GM21390 (cell line): ENCODE measurements at regions not wholly inside any gene's neighbourhood (a gene's known extent, or its start where the extent isn't known, plus 50 kb on each side); places are given as distances from the start of the nearest gene placed in this dataset.

Experiments used
- ATAC-seq: cut with Tn5 transposase; IDR thresholded peaks from one replicate; pipeline ENCODE4 v1.9.1; 2021; ENCODE audit not compliant: unreplicated experiment

DNA sequence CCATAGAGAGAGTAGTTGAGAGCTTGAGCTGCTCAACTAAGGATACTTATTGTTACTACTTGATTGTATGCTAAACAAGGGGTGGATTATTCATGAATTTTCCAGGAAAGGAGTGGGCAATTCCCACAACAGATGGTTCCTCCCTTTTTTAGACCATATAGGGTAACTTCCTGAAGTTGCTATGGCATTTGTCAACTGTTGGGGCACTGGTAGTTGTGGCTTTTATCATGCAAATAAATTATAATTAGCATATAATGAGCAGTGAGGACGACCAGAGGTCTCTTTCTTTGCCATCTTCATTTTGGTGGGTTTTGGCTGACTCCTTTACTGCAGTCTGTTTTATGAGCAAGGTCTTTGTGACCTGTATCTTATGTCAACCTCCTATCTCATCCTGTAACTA, 1403.5 kb upstream of the PABPC4L start:
- ATAC-seq = no peak

- ATAC-seq = no peak
Observed at GRCh38 chr4:135604531-135604930, 1402.9 kb upstream of the PABPC4L start.

DNA sequence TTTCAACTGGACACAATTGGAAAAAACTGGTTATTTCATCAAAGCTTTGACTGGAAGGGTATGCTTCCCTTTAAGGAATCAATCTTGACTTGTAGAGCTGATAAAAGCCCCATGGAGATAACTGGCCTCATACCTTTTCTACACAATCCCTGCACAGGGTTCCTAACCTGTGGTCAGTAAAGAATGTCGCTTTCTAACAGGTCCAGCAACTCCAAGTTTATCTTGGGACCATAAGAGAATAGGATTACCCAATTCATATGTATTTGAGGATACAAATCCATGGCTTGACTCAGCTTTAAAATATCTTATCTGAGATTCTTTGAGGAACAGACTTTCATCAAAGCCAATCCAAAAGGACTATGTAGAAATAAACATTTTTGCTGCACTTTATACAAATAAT, 1399.8 kb upstream of the PABPC4L start:
- no peak for ATAC-seq

DNA sequence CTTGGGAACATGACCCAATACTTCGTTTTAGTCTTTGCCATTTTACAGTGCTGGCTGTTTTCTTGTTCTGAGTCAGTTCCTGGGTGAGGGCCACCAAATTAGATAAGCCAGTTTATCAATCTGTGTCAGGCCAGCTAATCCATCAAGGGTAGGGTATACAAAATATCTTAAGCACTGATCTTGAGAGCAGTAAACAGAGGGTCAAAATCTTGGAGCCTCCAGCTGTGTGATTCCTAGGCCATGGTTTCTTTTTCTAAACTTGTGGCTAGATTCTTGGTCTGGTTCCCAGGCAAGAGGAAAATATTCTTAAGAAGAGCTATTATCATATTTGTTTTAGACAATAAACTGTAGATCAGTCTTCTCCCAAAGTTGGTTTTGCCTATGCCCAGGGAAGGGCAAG, 1396.6 kb upstream of the PABPC4L start:
- no peak for ATAC-seq

- ATAC-seq = no peak
Observed at GRCh38 chr4:135594521-135594920, 1392.9 kb upstream of the PABPC4L start.

GRCh38 chr4:135575041-135575440, 1373.5 kb upstream of the PABPC4L start:
- no peak for ATAC-seq

- no peak for ATAC-seq
Observed at GRCh38 chr4:135573251-135573650, 1371.7 kb upstream of the PABPC4L start.

DNA sequence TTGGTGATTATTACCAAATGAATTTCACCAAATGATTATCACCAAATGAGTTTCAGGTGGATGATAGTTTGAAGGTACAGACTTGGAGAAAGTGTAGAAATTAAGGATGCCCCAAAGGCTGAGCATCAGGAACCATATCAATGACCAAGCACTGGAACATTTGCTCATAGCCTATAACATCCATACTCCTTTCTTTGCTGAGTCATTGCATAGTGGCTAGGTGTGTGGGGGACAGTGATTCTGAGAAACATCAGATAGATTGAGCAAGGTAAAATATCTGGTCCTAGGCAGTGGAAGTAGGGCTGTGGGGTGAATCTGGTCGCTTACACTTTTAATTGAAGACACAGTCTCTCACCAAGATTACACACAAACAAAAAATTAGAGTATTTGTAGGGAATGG, 1362.5 kb upstream of the PABPC4L start:
- ATAC-seq = no peak

DNA sequence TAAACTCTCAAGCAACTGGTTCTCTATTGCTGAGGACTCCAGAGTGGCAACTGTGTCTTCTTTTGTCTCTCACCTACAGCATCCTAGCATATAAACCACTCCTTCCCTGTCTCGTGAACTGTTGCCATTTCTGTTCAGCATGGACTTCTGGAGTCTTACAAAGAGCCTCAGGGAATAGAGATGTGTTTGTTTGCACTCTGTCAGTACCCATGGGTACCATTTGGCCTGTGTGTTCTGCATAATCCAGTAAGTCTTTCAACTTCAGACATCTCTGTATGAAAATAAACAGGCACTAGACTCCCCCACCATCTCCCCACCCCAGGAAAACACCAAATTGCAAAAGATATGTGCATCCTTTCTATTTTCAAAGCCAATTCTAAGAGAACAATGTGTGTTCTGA, 1351.6 kb upstream of the PABPC4L start:
- ATAC-seq = no peak

DNA sequence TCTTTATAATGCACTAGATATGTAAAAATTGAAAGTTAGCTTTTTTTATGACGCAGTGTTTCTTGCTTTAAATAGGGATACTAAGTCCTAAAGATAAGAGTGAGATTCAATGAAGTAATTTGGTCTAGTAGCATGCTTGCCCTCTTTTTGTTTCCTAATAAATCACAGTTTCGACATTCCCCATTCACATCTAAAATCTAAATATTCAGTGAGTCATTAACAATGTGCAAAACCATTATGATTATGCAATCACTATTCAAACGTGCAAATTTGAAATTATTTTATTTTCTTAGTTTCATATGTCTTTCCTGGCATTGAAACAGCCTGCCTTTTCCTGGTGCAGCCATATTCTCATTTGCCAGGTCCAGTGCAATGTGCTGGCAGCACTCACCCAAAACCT, 1350.5 kb upstream of the PABPC4L start:
- no peak for ATAC-seq

GRCh38 chr4:135548711-135549110, 1347.1 kb upstream of the PABPC4L start:
- ATAC-seq = no peak

DNA sequence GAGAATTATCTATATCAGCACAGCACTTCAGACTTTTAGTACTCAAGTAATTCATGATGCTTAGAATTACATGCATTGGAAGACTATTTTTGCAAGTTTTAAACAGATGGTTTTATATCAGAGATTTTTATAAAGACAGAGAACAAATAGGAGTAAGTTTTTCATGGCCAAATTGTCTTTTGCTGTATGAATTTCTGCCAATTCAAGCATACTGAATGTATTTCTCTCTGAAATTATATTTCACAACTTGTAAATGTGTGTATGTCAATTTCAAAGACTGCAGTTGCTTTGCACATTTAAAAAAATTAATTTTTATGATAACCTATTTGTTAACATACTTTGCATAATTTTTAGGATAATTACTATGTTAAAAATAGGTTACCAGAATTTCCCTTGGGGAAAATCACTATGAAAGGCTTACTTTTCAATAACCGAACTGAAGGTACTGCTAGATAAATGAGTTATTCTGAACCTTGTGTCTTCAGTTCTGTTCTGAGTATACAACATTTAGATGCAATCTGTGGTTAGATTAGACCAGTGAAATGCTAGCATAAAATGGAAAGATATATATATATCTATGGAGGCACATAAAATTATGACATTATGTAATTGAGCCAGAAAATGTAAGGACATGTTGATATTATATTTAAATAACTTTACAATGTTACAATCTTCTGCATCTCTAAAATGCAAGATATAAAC, 1344.2 kb upstream of the PABPC4L start:
- no peak for ATAC-seq

GRCh38 chr4:135538698-135539097, 1337.1 kb upstream of the PABPC4L start:
- ATAC-seq = no peak

GRCh38 chr4:135533053-135533452, 1331.5 kb upstream of the PABPC4L start:
- no peak for ATAC-seq

DNA sequence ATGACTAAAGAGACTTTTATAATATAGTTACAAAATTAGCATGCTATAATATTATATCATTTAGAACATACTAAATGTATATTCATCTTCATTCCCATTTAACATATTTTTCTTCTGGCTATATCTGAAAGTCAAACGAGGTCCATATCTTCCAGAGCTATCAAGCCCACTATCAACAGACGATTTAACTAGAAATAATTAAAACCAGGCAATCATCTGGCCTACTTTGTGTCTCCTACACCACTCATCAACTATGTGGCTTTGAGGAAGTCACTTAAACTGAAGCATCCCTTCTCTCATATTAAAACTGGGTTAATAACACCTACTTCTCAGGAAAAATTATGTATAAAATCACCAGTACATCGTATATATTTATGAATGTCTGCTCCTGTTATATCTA, 1330.5 kb upstream of the PABPC4L start:
- ATAC-seq = no peak

- ATAC-seq = no peak
Observed at GRCh38 chr4:135515295-135515694, 1313.7 kb upstream of the PABPC4L start.

DNA sequence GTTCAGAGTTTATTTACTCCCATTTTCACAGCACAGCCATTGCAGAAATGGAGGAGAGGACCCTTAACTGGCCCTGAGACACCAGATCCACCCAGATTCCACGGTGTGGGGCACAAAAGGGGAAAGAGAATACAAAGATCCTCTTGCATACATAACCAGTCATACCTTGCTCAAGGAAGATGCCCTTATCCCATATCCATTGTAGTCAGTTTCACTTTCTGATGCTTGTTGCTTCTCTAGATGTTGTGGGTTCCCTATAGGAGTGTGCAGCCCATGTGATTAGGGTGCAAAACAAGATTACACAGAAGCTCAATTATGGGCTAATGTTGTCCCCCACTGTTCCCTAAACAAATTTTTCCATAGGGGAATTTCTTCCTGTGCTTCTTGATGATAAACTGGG, 1309.0 kb upstream of the PABPC4L start:
- ATAC-seq = no peak

- no peak for ATAC-seq
Observed at GRCh38 chr4:135508006-135508714, 1306.6 kb upstream of the PABPC4L start.

DNA sequence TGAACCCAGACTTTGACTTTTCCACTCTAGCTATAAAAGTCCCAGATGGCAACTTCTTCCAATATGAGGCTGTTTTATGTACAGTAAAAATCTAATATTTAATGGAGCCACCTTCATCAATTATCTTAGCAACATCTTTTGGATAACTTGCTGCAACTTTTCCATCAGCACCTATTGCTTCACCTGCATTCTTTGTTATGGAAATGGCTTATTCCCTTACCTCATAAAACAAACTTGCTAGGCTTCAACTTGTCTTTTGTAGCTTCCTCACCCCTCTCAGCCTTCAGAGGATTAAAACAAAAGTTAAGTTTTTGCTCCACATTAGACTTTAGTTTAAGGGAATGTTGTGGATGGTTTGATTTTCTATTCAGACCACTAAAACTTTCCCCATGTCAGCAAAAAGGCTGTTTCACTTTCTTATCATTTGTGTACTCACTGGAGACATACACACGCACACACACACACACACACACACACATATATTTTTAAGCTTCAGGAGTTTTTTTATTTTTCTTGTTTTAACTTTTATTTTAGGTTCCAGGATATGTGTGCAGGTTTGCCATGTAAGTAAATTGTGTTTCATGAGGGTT, 1296.1 kb upstream of the PABPC4L start:
- no peak for ATAC-seq

DNA sequence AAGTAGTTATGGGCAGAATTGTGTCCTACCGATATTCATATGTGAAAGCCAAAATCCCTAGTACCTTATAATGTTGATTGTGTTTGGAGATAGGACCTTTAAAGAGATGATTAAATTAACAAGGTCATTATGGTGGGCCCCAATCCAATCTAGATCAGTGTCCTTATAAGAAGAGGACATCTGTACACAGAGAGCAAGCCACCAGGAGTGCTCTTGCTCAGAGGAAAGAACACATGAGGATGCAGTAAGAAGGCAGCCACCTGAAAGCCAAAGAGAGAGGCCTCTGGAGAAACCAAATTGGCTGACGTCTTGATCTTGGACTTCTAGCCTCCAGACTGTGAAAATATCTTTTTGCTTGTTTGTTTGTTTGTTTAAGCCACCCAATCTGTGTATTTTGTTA, 1290.8 kb upstream of the PABPC4L start:
- no peak for ATAC-seq

- no peak for ATAC-seq
Observed at GRCh38 chr4:135485371-135485770, 1283.8 kb upstream of the PABPC4L start.

GRCh38 chr4:135476272-135476671, 1274.7 kb upstream of the PABPC4L start:
- ATAC-seq = no peak
